ENCODE measurements at regions not wholly inside any gene's neighbourhood (a gene's known extent, or its start where the extent isn't known, plus 50 kb on each side); places are given as distances from the start of the nearest gene placed in this dataset.

DNA sequence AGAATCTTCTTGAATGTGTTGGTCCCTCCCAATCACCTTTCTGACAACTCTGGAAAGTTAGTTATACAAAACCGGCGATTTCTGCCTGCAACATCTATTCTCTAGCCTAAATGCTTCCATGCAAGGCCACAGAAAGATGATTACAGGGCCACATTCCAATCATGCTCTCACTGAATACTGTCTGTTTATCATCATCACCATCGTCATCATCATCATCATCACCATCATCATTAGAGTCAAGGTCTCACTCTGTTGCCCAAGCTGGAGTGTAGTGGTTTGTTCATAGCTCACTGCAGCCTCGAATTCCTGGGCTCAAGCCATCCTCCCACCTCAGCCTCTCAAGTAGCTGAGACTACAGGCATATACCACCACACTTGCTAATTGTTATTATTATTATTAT is 521.2 kb upstream of the DAB1 start:
- no peak for TF ChIP-seq CTCF (conservative IDR thresholded peaks at IDR 0.05; ENCODE audit: low read depth, low read length)
- no peak for TF ChIP-seq EZH2phosphoT487 (IDR thresholded peaks at IDR 0.05; ENCODE audit: borderline replicate concordance, low read length)

Measured in PC-3 (cell line).